ENCODE measurements at regions not wholly inside any gene's neighbourhood (a gene's known extent, or its start where the extent isn't known, plus 50 kb on each side); places are given as distances from the start of the nearest gene placed in this dataset.
"Not testable (repeated sequence)": the region's sequence is repeated elsewhere in the genome, so short reads cannot be mapped to it uniquely, and the experiment has no call there.

DNA sequence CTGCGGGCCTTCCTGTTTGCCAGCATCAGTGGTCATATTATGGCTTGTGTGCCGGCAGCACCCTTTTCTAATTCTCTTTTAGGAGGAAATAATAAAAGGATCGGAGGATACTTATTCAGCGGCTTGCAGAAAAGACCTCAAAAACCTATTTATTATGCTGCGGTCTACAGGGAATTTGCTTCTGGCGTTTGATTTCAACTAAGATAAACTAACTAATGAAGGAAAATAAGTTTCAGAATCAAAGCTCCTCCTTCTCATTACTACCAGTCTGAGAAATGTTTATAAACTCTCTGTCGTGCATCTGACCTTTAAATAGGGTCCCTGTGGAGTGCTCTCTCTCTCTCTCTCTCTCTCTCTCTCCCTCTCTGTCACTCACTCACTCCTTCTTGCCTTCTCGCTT lies 335.0 kb upstream of the GLI3 start:
- Histone ChIP-seq H3K36me3 (no peaks in the 10 kb centered on the region), H3K4me1 (no peaks in the 10 kb centered on the region), H3K4me3 (ENCODE audit: low read depth, low read length) (no peak overlapping the region), H3K27me3 (no peaks in the 10 kb centered on the region), H3K9me3 (no peaks in the 10 kb centered on the region)
- no peak for DNase-seq
- TF ChIP-seq CTCF (IDR thresholded peaks at IDR 0.05; ENCODE audit: low read depth, low read length), result no peak

DNA sequence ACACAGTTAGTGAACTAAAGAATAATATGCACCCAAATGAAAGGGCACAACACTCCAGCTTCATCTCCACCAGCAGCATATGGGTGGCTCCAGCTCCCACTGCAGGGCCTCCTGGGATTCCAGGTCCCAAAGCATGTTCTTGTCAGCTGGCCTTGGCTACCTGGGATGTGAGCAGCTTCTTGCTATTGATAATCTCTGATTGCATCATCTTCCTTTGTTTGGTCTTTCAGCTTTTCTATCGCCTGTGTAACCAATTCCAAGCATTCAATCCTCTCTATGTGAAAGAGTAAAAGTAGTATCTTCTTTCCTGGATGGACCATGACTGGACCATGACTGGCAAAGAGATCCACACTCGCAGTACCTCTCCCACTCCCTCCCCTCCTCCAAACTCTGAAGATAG lies 333.9 kb upstream of the GLI3 start:
- TF ChIP-seq CTCF (IDR thresholded peaks at IDR 0.05; ENCODE audit: low read depth, low read length), result no peak
- no peaks in the 10 kb centered on the region for H3K9me3 ChIP-seq
- no peak for DNase-seq
- no peaks in the 10 kb centered on the region for H3K36me3 ChIP-seq
- no peak overlapping the region for H3K4me3 ChIP-seq (ENCODE audit: low read depth, low read length)
- H3K4me1 ChIP-seq, result no peaks in the 10 kb centered on the region
- no peaks in the 10 kb centered on the region for H3K27me3 ChIP-seq

DNA sequence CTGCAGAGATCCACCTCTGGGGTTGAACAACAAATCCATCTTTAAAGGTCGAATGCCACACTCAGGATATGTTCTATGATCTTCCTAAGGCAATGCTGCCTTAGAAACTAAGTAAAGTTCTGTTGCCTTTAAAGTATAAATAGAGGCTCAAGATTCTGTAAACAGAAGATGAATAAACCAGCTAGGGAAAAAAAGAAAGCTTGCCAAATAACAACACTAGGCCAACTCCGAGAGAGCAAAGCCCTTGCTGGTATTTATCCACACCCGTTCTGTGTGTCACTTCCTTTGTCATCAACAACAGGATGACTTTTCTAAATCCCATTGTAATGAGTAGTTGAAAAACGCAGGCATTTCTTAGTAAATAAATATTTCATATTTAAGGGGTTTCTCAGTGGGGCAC lies 330.0 kb upstream of the GLI3 start:
- Histone ChIP-seq H3K27me3 (no peaks in the 10 kb centered on the region), H3K36me3 (no peaks in the 10 kb centered on the region), H3K4me3 (ENCODE audit: low read depth, low read length) (no peak overlapping the region), H3K9me3 (no peaks in the 10 kb centered on the region), H3K4me1 (no peaks in the 10 kb centered on the region)
- no peak for DNase-seq
- no peak for TF ChIP-seq CTCF (IDR thresholded peaks at IDR 0.05; ENCODE audit: low read depth, low read length)

- Histone ChIP-seq H3K27me3 (no peaks in the 10 kb centered on the region), H3K36me3 (no peaks in the 10 kb centered on the region), H3K4me3 (ENCODE audit: low read depth, low read length) (no peak overlapping the region), H3K9me3 (no peaks in the 10 kb centered on the region), H3K4me1 (no peaks in the 10 kb centered on the region)
- no peak for TF ChIP-seq CTCF (IDR thresholded peaks at IDR 0.05; ENCODE audit: low read depth, low read length)
- DNase-seq, result no peak
These were observed 324.8 kb upstream of the GLI3 start for GRCh38 chr7:42561797-42562196.

DNA sequence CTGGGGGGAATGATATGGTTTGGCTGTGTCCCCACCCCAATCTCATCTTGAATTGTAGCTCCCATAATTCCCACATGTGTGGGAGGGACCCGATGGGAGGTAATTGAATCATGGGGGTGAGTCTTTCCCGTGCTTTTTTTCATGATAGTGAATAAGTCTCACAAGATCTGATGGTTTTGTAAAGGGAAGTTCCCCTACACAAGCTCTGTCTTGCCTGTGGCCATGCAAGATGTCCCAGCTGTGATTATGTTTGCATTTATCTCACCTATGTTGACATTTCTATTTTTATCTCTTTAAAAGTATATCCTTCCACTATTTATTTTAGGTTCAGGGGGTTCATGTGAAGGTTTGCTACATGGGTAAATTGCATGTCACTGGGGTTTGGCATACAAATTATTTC lies 323.9 kb upstream of the GLI3 start:
- DNase-seq, result no peak
- Histone ChIP-seq H3K4me3 (ENCODE audit: low read depth, low read length) (no peak overlapping the region), H3K27me3 (no peaks in the 10 kb centered on the region), H3K9me3 (no peaks in the 10 kb centered on the region), H3K4me1 (no peaks in the 10 kb centered on the region), H3K36me3 (no peaks in the 10 kb centered on the region)
- TF ChIP-seq CTCF (IDR thresholded peaks at IDR 0.05; ENCODE audit: low read depth, low read length), result no peak

- not testable (repeated sequence) for H3K9me3 ChIP-seq; DNase-seq; H3K4me3 ChIP-seq (ENCODE audit: low read depth, low read length); H3K36me3 ChIP-seq; H3K27me3 ChIP-seq; H3K4me1 ChIP-seq
These were observed 317.9 kb upstream of the GLI3 start for GRCh38 chr7:42554932-42555331.

- no peak for TF ChIP-seq CTCF (IDR thresholded peaks at IDR 0.05; ENCODE audit: low read depth, low read length)
- H3K36me3 ChIP-seq, result no peaks in the 10 kb centered on the region
- DNase-seq, result no peak
- no peak overlapping the region for H3K4me3 ChIP-seq (ENCODE audit: low read depth, low read length)
- no peaks in the 10 kb centered on the region for H3K4me1 ChIP-seq
- no peaks in the 10 kb centered on the region for H3K27me3 ChIP-seq
- no peaks in the 10 kb centered on the region for H3K9me3 ChIP-seq
These were observed 315.2 kb upstream of the GLI3 start for GRCh38 chr7:42552227-42552626.
